ENCODE measurements at regions not wholly inside any gene's neighbourhood (a gene's known extent, or its start where the extent isn't known, plus 50 kb on each side); places are given as distances from the start of the nearest gene placed in this dataset.
A peak's percentile ranks its signal among the peaks of the same experiment; 100 is the strongest.

GRCh38 chr4:13875181-13875580, 247.7 kb upstream of the BOD1L1 start:
- DNase-seq (no peak), ATAC-seq (no peak)
- peaks cover 0 to 3% (median 0%) of the 10 kb centered on the region in 4 donors for H3K4me1 ChIP-seq
- 90% methylated on average over 1 of the region's 1 CpG for WGBS (ENCODE audit: insufficient coverage, low coverage, low lambda C conversion rate, missing lambda C conversion rate)
- H3K36me3 ChIP-seq: no peaks in the 10 kb centered on the region
- no peaks in the 10 kb centered on the region for H3K9me3 ChIP-seq
- no peaks in the 10 kb centered on the region for H3K27me3 ChIP-seq
- TF ChIP-seq CTCF (IDR thresholded peaks at IDR 0.05) (no peak), POLR2A (IDR thresholded peaks at IDR 0.05) (no peak)
- intact Hi-C loops (cut with DNase I): no loop called here
- no peak overlapping the region for H3K27ac ChIP-seq
- no peak overlapping the region for H3K4me3 ChIP-seq

GRCh38 chr4:13876131-13876530, 248.6 kb upstream of the BOD1L1 start:
- H3K4me1 ChIP-seq: peaks cover 0 to 3% (median 0%) of the 10 kb centered on the region in 4 donors
- H3K27me3 ChIP-seq: no peaks in the 10 kb centered on the region
- TF ChIP-seq POLR2A (IDR thresholded peaks at IDR 0.05) (no peak), CTCF (IDR thresholded peaks at IDR 0.05) (no peak)
- WGBS (ENCODE audit: insufficient coverage, low coverage, low lambda C conversion rate, missing lambda C conversion rate): 72% methylated on average over 2 of the region's 3 CpGs
- DNase-seq: no peak
- ATAC-seq: no peak
- intact Hi-C loops (cut with DNase I): no loop called here
- no peak overlapping the region for H3K4me3 ChIP-seq
- no peaks in the 10 kb centered on the region for H3K9me3 ChIP-seq
- no peaks in the 10 kb centered on the region for H3K36me3 ChIP-seq
- no peak overlapping the region for H3K27ac ChIP-seq

- peaks cover 0 to 3% (median 0%) of the 10 kb centered on the region in 4 donors for H3K4me1 ChIP-seq
- 39% methylated on average over 6 of the region's 7 CpGs for WGBS (ENCODE audit: insufficient coverage, low coverage, low lambda C conversion rate, missing lambda C conversion rate)
- intact Hi-C loops (cut with DNase I): no loop called here
- no peak overlapping the region for H3K27ac ChIP-seq
- H3K4me3 ChIP-seq: no peak overlapping the region
- ATAC-seq: peak; percentile 38 to 77 (median 62)
- no peaks in the 10 kb centered on the region for H3K9me3 ChIP-seq
- H3K27me3 ChIP-seq: no peaks in the 10 kb centered on the region
- DNase-seq: no peak
- no peaks in the 10 kb centered on the region for H3K36me3 ChIP-seq
- TF ChIP-seq CTCF (IDR thresholded peaks at IDR 0.05): no peak
- no peak for TF ChIP-seq POLR2A (IDR thresholded peaks at IDR 0.05)
These were observed 249.4 kb upstream of the BOD1L1 start for GRCh38 chr4:13876940-13877339.

GRCh38 chr4:13877626-13878025, 250.1 kb upstream of the BOD1L1 start:
- intact Hi-C loops (cut with DNase I): no loop called here
- TF ChIP-seq POLR2A (IDR thresholded peaks at IDR 0.05) (no peak), CTCF (IDR thresholded peaks at IDR 0.05) (no peak)
- Histone ChIP-seq H3K4me3 (no peak overlapping the region), H3K27ac (no peak overlapping the region), H3K4me1 (peaks cover 0 to 3% (median 0%) of the 10 kb centered on the region in 4 donors), H3K36me3 (no peaks in the 10 kb centered on the region), H3K9me3 (no peaks in the 10 kb centered on the region), H3K27me3 (no peaks in the 10 kb centered on the region)
- no peak for ATAC-seq
- no peak for DNase-seq
- WGBS (ENCODE audit: insufficient coverage, low coverage, low lambda C conversion rate, missing lambda C conversion rate): 86% methylated on average over 4 of the region's 4 CpGs

GRCh38 chr4:13881892-13882291, 254.4 kb upstream of the BOD1L1 start:
- Histone ChIP-seq H3K27ac (no peak overlapping the region), H3K4me3 (no peak overlapping the region), H3K4me1 (peaks cover 0 to 7% (median 0%) of the 10 kb centered on the region in 4 donors), H3K27me3 (no peaks in the 10 kb centered on the region), H3K36me3 (no peaks in the 10 kb centered on the region), H3K9me3 (no peaks in the 10 kb centered on the region)
- 73% methylated on average over 4 of the region's 4 CpGs for WGBS (ENCODE audit: insufficient coverage, low coverage, low lambda C conversion rate, missing lambda C conversion rate)
- TF ChIP-seq POLR2A (IDR thresholded peaks at IDR 0.05) (no peak), CTCF (IDR thresholded peaks at IDR 0.05) (no peak)
- DNase-seq (no peak), ATAC-seq (no peak)
- intact Hi-C loops (cut with DNase I): no loop called here
